RWPE1 (cell line): ENCODE measurements at regions not wholly inside any gene's neighbourhood (a gene's known extent, or its start where the extent isn't known, plus 50 kb on each side); places are given as distances from the start of the nearest gene placed in this dataset.
"Not testable (repeated sequence)": the region's sequence is repeated elsewhere in the genome, so short reads cannot be mapped to it uniquely, and the experiment has no call there.

ENCODE experiments used
- CTCF ChIA-PET: fragments of 350-600 bp; sonication (Branson Sonifier 250); formaldehyde crosslinking; extraction: SDS; loops from one replicate; lab custom pipeline; 2021; lab: Yijun Ruan, JAX
- POLR2A ChIA-PET: fragments of 400-600 bp; formaldehyde crosslinking; extraction: SDS; loops from one replicate; lab custom pipeline; 2020; ENCODE audit warnings: antibody characterized with exemption; ENCODE audit not compliant: low non-redundant PET; lab: Yijun Ruan, JAX
- DNase-seq: peaks from one replicate; pipeline ENCODE4 v3.0.0; 2012; ENCODE audit warnings: low spot score
- H3K27ac ChIP-seq: fragments of 450-650 bp; 2 replicates; pipeline ENCODE4 v1.5.1; 2017
- TF ChIP-seq, protein P1 (sequence below): fragments of 450-650 bp; conservative IDR thresholded peaks from 2 replicates; pipeline ENCODE4 v1.5.1; 2017; ENCODE audit warnings: low read depth, mild to moderate bottlenecking

DNA sequence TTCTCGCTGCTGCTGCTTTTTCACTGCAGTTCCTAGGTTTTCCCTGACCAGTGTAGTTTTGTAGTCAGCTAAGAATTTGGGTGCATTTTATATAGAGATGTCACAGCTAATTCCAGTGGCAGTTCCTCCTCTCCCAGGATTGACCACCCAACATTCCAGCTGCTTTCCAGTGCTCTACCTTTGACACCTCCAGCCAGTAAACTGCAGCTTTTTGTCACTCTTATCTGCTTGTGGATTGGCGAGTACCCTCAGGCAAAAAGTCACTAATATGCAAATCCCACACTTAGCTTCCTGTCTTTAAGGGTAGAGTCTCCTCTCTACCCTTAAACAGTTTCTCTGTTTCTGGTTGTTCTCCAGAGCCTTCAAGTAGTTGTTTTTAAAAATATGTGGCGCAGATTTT, 146.9 kb upstream of the KCNG1 start:
- H3K27ac ChIP-seq = no peak overlapping the region
- ChIA-PET POLR2A (no interaction called here), CTCF (no interaction called here)
- TF ChIP-seq, protein P1, sequence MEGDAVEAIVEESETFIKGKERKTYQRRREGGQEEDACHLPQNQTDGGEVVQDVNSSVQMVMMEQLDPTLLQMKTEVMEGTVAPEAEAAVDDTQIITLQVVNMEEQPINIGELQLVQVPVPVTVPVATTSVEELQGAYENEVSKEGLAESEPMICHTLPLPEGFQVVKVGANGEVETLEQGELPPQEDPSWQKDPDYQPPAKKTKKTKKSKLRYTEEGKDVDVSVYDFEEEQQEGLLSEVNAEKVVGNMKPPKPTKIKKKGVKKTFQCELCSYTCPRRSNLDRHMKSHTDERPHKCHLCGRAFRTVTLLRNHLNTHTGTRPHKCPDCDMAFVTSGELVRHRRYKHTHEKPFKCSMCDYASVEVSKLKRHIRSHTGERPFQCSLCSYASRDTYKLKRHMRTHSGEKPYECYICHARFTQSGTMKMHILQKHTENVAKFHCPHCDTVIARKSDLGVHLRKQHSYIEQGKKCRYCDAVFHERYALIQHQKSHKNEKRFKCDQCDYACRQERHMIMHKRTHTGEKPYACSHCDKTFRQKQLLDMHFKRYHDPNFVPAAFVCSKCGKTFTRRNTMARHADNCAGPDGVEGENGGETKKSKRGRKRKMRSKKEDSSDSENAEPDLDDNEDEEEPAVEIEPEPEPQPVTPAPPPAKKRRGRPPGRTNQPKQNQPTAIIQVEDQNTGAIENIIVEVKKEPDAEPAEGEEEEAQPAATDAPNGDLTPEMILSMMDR = no peak
- no peak for DNase-seq

GRCh38 chr20:51167911-51168310, 145.0 kb upstream of the KCNG1 start:
- POLR2A ChIA-PET, H3K27ac ChIP-seq, DNase-seq, CTCF ChIA-PET: not testable (repeated sequence)

- no peak overlapping the region for H3K27ac ChIP-seq
- ChIA-PET POLR2A (no interaction called here), CTCF (interaction anchor here (0.7 kb wide), 1 partner anchor 9 kb away, joined by 3 read pairs; no protein-coding TSS in a partner anchor)
- DNase-seq = no peak
- TF ChIP-seq, protein P1 = no peak
Observed at GRCh38 chr20:51166489-51166888, 143.6 kb upstream of the KCNG1 start.

GRCh38 chr20:51165131-51165530, 142.2 kb upstream of the KCNG1 start:
- ChIA-PET CTCF (interaction anchor here (1.0 kb wide), 1 partner anchor 10 kb away, joined by 3 read pairs; no protein-coding TSS in a partner anchor), POLR2A (no interaction called here)
- H3K27ac ChIP-seq = no peak overlapping the region
- TF ChIP-seq, protein P1 = no peak
- no peak for DNase-seq

DNA sequence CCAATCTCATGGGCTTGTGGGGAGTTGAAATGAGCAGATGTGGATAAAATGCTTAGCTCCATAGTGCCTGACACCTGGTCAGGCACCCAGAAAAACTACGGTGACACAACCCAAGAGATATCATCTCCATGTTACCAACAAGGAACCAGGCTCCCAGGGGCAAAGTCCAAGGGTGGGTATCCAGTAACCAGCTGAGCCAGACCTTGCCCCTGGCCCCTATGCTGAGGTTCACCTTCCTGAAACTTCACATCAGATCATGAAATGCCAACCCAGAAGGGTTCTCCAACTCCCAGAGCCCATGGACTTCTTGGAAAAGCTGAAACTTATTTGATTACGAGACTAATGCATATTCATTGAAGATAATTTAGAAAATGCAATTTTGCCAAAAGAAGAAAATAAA, 141.8 kb upstream of the KCNG1 start:
- TF ChIP-seq, protein P1 = no peak
- no peak for DNase-seq
- POLR2A ChIA-PET = no interaction called here
- H3K27ac ChIP-seq = no peak overlapping the region
- CTCF ChIA-PET = interaction anchor here (1.1 kb wide), 1 partner anchor 171 kb away, joined by 4 read pairs; no protein-coding TSS in a partner anchor

- ChIA-PET POLR2A (no interaction called here), CTCF (interaction anchor here (0.6 to 1.1 kb wide), 2 partner anchors 171 to 209 kb away, joined by 4 to 9 read pairs; no protein-coding TSS in a partner anchor)
- no peak for DNase-seq
Observed at GRCh38 chr20:51163996-51164600, 141.2 kb upstream of the KCNG1 start.

More at GRCh38 chr20:51163996-51164600, 141.2 kb upstream of the KCNG1 start:
- TF ChIP-seq, protein P1 = no peak
- H3K27ac ChIP-seq = no peak overlapping the region
